ENCODE measurements at regions not wholly inside any gene's neighbourhood (a gene's known extent, or its start where the extent isn't known, plus 50 kb on each side); places are given as distances from the start of the nearest gene placed in this dataset.
"Not testable (repeated sequence)": the region's sequence is repeated elsewhere in the genome, so short reads cannot be mapped to it uniquely, and the experiment has no call there.

DNA sequence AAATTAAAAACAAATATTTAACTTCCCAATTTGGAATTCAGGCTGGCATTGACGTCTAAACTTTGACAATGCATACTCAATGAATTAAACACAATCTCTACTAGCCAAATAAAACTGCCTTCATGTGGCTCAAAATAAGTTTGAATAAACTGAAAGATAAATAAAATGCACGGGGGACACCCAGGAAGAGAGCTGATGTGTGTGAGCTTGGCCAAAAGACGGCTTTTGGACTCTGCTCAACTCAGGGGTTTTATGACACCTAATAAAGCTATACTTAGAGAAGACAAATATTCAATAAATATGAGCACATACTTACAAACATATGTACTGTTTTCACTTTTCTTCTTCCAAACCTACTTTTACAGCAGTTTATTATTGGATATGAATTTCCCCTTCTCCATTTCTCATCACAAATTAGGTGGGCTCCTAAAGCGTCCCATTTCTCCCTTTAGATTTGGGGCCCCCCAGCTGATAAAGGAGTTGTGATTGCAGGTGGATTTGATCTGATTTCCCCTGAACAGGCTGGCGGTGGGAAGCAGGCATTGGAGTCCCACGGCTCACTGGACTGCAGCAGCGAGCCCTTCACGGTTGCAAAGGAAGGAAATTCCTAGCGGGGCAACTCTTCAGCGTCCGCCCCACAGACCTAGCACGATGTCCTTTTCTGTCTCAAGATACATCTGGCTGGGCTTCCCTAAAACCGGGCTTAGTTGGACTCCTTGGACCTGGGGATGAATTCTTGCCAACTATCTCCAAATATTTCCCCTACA lies 79.6 kb downstream of the INSIG1 start:
- no peak for DNase-seq (ENCODE audit: low read depth in 2 of 3, low spot score in 2 of 3)

DNA sequence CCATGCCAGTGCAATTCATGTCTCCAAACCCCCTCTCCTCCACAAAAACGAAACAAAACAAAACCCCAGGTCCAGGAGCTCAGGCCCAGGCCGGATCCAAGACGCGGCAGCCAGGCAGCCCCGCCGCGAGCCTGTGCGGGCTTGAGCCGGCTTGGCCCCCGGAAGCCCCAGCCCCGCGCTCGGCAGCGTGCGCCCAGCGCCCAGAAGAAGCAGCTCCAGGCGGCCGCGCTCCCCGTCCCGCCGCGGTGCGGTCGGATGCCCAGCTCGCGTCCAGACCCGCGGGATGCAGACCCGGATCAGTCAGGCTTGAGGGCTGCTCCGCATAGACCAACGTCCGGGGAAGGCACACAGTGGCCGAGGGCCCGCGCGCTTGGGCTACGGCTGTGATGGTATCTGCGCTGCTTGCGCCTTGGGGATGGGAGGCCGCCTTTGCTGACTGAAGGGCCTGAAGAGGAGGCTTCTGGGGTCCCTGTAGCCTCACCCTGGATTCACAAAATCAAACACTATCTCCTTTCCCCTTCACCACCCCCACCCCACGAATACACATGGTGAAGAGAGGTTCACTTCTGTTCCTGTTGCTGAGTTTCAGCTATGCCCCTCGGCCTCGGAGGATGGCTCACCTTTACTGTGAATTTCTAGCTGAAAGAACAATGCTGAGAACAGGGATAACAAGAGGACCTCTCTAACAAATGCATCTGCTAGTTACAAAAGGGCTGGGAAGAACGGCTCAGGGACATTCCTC lies 79.9 kb upstream of the EN2 start:
- DNase-seq (ENCODE audit: low read depth in 2 of 3, low spot score in 2 of 3), result no peak

DNA sequence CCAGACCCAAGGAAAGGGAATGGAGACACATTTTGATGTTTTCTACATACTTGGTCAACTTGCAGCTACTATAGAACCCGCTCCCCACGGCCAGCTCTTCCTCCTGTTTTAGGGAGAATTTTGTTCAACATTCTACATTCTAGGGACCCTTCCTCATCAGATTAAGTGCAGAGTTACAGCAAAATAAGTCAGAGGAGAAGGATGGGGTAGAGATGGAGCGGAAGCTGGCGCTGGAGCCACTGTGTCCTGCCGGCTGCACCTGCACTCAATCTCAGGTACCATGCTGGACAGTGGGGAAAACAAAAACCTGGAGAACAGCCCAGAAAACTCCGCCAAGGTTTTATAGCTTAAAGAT lies 79.4 kb upstream of the EN2 start:
- DNase-seq (ENCODE audit: low read depth in 2 of 3, low spot score in 2 of 3), result no peak

DNA sequence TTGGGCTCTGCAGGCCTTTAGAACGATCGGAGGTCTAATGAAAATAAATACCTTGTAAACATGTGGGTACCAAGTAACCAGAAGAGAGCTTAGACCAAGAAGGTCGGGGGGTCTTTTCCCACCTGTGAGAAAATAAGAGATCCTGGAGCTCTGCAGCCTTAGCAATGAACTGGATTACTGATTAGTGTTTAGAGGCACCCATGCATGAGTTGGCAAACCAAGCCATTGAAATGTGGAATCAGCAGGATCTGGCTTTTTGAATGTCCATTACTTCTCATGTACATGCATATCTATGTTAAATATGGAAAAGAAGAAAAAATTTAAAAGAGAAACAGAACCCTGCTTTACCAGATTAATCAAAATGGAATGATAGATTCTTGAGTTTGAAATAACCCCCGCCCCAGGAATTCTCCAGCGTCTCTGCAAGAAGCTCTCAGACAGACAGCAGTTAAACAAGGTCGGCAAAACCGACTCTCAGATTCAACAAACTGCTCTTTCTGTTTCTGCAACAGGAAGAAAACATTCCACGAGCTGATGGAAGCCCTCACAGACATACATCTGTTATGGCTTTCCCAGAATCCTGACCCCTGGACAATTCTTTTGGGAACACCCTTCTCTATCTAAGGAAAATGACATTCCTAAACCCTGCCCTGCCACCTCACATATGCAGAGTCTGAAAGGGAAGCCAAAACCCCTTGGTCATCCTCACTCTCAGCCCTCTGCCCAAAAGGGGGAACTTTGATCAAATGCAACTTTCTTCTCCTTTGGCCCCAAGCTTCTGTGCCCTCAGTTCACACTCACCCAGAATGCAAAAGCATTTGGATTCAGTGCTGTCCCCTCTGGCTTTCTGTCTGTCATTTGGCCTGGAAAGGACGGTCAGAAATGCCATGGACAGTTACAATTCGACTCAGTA lies 78.7 kb upstream of the EN2 start:
- DNase-seq (ENCODE audit: low read depth in 2 of 3, low spot score in 2 of 3), result no peak

DNA sequence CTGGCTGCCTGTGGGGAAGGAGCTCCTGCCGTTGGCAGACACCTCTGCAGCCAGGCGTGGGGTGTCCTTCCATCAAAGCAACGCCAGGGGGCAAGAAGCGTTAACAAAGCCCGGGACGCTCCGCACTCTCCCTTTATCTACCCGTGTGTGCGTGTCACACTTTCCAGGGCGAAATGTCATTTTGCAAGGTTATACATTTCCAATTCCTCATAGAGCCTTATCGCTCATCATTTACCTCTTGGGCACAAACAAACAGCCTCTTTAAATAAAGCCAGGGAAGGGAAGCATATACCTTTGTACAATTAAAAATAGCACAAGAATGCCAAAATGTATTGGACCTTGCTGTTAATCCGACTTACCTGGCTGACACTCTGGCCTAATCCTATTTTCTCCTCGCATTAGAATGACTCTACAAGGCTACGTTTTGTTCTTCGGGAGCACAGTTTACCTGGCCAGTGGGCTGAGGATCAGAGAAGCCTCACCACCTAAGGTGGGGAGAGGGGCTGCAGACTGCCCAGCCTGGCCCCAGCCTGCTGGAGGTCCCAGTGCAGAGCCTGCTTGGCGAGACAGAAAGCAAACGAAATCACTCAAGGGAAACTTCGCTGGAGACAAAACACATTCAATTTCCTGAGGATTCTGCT lies 77.6 kb upstream of the EN2 start:
- peak; percentile 38 to 57 (median 43) for DNase-seq (ENCODE audit: low read depth in 2 of 3, low spot score in 2 of 3)

DNA sequence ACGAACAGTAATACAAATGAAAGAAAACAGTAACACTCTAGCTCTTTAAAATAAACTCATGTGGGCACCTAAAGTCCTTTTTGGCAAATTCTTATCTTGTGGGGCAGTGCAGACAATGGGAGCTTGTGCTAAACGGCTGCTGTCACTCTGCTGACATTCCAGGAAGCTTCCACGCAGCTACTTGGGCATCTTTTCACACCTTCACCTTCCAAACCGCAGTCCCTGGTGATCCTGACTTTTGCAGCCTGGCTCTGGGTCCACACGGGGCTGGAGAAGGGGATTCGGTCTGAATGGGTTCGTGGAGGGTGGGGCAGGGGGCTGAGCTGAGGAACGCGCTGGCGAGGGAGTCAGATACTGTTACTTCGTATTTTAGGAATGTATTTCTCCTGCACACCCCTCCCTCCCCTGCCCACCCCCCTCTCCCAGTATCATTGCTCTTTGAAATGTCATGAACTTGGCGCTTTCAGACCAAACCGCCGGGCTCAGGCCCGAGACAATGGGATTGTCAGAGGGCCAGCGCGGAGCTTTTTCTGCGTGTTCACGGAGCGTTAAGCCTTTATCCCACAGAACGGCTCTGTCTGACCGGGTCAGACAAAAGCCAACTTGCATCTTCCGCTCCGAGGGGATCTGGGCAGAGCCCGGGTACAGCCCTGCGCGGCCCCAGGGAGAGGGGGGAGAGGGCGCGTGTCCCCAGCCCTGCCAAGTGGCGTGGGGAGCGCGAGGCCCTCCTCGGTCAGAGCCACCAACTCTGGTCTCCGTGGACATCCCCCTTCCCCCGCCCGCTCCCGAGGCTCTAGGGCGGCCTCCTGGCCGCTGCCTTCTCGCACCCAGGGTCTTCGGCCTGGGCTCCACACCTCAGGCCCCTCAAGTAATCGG lies 76.7 kb upstream of the EN2 start:
- no peak for DNase-seq (ENCODE audit: low read depth in 2 of 3, low spot score in 2 of 3)

DNA sequence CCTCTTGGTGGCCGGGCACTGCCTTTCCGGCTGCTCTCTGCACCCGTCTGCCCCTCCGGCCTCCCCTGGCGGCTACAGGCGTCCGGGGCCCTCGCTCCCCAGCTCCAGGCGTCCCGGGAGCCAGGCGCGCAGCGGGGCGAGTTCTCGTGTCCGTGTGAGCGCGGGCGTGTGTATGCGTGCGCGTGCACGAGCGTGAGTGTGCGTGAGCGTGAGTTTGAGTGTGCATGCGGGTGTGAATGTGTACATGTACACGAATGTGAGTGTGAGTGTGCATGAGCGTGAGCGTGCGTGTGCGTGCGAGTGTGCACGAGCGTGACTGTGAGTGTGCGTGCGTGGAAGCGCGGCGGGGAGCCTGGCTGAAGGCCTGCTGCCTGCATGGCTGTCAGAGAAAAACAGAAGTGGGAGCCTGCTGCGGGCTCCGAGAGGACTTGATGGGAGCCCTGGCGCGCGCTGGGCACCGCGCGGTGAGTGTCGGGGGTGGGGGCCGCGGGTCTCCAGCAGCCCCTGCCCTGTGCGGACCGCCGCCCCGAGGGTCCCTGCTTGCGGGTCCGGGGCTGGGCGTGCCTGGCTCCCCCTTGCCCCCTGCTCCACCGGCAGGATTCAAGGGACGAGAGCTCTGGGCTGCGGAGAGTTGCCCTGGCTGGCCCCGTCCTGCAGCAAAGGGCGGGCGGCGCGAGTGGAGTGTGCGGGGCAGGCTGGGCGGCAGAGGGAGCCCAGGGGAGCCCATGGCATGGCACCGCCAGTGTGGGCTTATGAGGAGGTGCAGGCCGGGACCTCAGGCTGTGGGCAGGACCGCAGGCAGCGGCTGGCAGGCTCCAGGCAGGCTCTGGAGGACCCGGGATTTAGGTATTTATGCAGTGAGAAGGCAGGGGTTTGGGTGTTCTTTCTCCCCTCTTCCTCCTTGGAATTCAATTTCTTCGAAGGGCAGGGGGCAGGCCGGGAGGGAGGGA lies 75.8 kb upstream of the EN2 start:
- DNase-seq (ENCODE audit: low read depth in 2 of 3, low spot score in 2 of 3), result no peak

DNA sequence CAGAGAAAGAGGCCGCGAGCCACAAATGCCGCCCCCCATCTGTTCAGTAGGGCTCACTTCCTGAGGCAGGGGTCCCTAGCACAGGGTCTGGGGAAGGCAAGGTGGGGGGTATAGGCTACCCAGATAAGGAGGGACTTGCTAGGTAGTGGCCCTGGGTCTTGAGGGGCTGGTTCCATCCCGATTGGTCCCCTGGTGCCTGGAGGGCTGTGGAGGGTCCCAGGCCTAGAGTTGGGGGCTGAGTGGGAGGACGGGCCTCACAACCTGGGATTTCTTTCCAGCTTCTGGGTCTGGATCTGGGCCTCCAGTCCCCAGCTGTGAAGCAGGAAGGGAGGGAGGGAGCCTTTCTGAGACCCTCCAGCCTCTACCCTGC lies 75.1 kb upstream of the EN2 start:
- no peak for DNase-seq (ENCODE audit: low read depth in 2 of 3, low spot score in 2 of 3)

DNA sequence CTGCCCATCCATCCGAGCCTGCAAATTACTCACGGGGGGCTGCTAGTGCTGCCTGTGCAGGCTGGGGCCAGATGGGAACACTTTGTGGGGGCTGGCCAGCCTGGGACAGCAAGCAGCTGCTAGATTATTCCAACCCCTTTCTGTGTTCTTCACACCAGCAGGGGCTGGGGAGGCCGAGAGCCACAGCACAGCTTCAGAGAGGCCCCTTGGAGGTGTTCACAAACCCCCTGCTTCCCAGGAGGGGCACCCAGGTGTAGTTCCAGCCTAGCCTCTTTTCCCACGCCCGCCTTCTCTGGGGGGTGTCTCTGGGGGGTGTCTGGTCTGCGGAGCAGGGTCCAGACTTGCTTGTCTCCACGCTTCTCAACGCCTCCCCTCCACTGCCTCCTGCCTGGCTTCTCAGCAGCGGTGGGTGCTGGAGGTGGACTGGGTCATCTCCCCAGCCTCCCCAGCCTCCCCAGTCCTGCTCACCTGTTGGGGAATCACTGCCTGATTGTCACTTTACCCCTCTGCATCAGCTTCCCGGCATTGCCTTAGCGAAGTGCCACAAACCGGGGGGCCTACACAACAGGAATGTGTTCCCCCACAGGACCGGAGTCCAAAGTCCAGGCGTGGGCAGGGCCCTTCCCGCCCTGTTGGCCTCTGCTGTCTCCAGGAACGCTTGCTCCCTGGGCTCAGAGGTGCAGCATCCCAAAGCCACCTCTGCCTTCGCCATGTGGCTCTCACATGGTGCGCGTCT lies 74.0 kb upstream of the EN2 start:
- no peak for DNase-seq (ENCODE audit: low read depth in 2 of 3, low spot score in 2 of 3)

DNA sequence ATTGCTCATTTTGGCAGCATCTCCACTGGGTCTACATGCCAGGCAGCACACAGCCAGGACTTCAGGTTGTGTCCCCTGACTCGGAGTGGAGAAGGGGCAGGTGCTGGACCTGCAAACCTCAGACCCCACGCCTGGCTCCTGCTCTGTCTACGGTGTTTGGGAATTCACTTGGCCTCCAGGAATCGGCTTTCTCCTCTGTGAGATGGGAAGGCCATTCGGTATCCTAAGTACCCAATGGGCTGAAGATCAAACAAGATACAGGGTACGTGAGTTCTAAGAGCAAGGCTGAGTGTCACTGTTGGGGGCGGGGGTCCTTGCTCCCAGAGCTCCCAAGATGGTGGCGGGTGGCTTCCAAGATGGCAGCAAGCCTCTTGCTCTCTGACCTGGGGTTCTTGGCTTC lies 73.2 kb upstream of the EN2 start:
- no peak for DNase-seq (ENCODE audit: low read depth in 2 of 3, low spot score in 2 of 3)

DNA sequence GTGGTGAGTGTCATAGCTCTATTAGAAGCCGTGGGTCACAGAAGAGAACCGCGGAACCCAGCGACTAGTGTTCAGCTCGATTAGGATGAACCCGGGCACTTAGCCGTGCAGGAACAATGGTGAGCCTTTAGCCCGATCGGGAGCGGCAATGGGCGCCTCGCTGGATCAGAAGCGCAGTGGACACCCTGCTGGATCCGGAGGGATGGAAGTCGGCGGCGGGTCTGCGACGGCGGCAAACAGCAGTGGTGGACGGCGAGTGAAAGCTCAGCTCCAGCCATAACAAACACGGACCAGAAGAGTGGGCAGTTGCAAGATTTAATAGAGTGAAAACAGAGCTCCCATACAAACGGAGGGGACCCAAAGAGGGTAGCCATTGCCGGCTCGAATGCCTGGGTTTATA lies 72.7 kb upstream of the EN2 start:
- not testable (repeated sequence) for DNase-seq (ENCODE audit: low read depth in 2 of 3, low spot score in 2 of 3)

DNA sequence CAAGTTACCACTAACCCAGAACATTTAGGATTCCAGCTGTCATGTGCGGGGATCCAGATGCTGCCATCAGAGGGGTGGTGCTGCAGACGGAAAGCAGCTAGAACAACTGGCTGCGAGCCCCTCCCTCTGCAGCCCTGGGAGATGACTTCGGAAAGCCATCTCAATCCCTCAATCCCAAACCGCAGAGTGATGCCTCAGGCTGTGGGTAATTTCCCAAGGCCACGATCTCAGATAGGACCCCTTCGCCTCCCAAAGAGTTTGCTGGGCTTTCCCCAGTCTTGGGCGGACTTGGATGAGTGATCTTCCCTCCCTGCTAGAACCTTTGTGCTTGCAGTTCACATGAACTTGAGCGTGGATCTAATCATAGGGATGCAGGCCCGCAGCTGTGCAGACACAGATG lies 71.3 kb upstream of the EN2 start:
- no peak for DNase-seq (ENCODE audit: low read depth in 2 of 3, low spot score in 2 of 3)

DNA sequence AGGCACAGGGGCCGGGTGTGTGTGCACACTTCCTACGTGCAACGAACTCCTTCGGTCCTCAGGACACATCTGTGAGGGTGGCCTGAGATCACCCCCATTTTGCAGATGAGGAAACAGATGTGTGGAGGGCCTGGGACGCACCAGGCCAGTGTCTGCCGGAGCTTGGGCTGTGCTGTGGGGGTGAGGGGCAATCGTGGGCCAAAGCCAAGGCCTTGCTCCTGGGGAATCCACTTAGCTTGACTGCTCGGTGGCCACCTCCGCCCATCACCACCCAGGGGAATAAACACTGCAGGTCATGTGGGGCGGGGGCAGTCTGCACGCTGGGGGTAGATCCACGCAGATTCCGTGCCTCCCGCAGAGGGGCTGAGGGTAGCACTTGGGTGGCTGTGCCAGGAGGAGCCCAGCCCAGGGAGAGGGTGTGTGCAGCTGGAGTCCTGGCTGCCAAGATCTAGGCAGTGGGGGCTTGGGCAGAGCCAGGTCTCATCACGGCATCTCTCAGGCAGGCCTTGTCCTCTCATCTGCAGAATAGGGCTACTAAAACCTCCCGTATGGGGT lies 70.8 kb upstream of the EN2 start:
- no peak for DNase-seq (ENCODE audit: low read depth in 2 of 3, low spot score in 2 of 3)

DNA sequence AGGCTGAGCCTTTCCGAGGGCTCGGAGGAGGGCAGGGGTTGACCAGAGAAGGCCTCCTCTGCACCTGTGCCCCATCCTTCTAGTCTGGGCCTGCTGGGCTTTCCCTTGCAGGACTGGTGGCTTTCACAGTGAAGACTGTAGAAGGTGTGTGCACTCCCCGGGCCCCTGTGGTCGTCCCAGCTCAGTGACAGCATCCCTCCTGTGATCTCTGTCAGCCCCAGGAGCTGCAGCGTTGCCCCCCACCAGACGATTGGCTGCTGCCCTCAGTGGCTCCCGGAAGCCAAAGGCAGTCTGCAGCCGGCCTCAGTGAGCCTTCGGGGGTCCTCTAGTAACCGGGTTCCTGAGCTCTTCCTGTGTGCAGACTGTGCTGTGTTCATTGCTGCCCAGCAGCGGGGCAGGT lies 69.4 kb upstream of the EN2 start:
- no peak for DNase-seq (ENCODE audit: low read depth in 2 of 3, low spot score in 2 of 3)

DNA sequence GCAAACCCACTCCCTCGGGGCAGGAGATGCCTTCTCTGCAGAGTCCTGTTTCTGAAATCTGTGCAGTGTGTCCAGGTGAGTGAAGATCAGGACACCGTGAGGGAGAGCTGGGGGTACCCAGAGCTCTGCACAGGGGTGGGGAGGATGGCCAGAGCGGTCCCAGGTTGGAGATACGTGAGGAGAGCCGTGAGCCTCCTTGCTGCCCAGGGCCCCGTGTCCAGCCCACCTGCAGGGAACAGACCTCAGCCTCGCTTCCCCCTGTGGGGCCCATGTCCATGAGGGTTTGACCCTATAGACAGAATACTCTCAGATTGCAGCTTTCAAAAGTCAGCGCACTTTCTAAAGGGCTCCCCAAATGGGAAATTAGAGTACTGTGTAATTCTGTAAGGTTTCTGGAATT lies 66.5 kb upstream of the EN2 start:
- no peak for DNase-seq (ENCODE audit: low read depth in 2 of 3, low spot score in 2 of 3)

DNA sequence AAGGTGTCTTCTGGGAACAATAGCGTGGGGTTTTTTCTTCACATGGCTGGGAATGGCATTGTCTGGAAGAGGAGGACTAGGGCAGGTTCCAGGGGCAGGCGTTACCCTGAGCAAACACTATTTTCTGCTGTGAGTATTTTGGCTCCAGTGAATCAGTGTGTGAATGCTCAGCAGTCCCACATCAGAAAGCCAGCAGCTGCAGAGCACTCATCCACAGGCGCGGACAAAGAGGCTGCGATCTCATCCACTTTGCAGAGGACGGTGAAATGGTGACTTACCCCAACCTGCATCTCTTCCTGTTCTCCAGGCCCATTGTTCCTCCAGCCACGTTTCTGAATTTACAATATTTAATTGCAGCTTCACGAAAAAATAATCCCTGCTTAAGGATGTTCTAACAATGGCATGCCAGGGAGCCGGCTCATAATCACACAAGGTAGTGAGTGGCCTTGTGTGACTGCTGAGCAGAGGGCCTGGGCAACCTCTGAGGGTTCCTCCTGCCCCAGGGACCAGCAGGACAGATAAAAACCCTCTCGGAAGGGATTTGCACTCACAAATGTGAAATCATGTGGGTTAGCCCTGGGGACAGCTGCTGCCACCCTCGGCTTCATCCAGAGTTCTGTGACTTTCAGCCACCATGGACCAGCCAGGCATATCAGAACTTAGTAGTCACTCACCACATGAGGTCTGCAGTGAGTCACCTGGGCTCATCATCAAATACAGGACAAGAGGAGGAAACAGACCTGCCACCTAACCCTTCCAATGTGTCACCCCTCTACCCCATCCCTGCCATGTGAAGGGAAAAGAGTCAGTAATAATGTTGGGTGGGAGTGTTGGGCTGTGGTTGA lies 65.0 kb upstream of the EN2 start:
- DNase-seq (ENCODE audit: low read depth in 2 of 3, low spot score in 2 of 3), result no peak

DNA sequence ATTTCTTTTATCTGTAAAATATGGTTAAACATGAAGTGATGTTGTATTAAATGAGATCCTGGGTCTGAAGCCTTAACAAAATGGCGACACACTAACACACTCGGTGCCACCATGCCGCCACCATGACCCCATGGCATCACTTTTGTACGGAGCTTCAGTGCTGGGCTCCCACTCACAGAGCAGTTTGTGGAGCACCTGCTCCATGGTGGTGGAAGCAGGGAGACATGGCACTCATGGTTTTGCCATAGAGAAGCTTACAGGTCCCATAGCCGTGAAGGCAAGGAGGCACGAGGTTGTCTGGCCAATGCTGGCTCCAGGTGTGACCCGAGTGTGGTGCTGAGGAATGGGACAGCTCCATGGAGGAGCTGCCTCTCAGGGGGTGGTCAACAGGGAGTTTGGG lies 63.5 kb upstream of the EN2 start:
- no peak for DNase-seq (ENCODE audit: low read depth in 2 of 3, low spot score in 2 of 3)

Data from activated CD8-positive, alpha-beta memory T cell treated with anti-CD3 and anti-CD28 coated beads for 48 hours (primary cell).